Tibial artery (tissue), 4 donors: ENCODE measurements at regions not wholly inside any gene's neighbourhood (a gene's known extent, or its start where the extent isn't known, plus 50 kb on each side); places are given as distances from the start of the nearest gene placed in this dataset.
A peak's percentile ranks its signal among the peaks of the same experiment; 100 is the strongest.

ENCODE experiments used
- DNase-seq, 2 donors: peaks; one replicate each; pipeline ENCODE4 v3.0.0-alpha.2; 2019
- H3K27ac ChIP-seq, 2 donors: fragments of 200-600 bp; sonication (generic) in 1 of 2; 1 replicate in 1 of 2; 2 replicates in 1 of 2; pipeline ENCODE4 v1.5.1; 2018 to 2019; ENCODE audit warnings: mild to moderate bottlenecking in 1 of 2
- H3K27me3 ChIP-seq, 2 donors: fragments of 200-600 bp; sonication (generic) in 1 of 2; one replicate each; pipeline versions ENCODE4 v1.5.1 to v1.6.0; 2016 to 2019
- H3K36me3 ChIP-seq, 3 donors: fragments of 200-600 bp; sonication (generic) in 2 of 3; one replicate each; pipeline ENCODE4 v1.5.1; 2016 to 2019; ENCODE audit warnings: mild to moderate bottlenecking in 2 of 3
- H3K4me1 ChIP-seq, 4 donors: fragments of 200-600 bp; sonication (generic) in 2 of 4; 1 replicate in 3 of 4; 2 replicates in 1 of 4; pipeline ENCODE4 v1.5.1; 2016 to 2019
- H3K4me3 ChIP-seq, 2 donors: fragments of 200-600 bp; sonication (generic) in 1 of 2; 1 replicate in 1 of 2; 2 replicates in 1 of 2; pipeline ENCODE4 v1.5.1; 2018 to 2019; ENCODE audit warnings: mild to moderate bottlenecking in 2 of 2
- H3K9me3 ChIP-seq, 3 donors: fragments of 200-600 bp; sonication (generic) in 1 of 3; one replicate each; pipeline ENCODE4 v1.5.1; 2016 to 2019
- intact Hi-C: fragments of 100-400 bp; cut with DNase I; formaldehyde crosslinking; loops from one replicate; pipeline ENCODE4 v1.15.0; 2023; ENCODE audit warnings: low total_unique reads
- TF ChIP-seq, protein P1 (sequence below), 2 experiments: fragments of 200-600 bp in 1 of 2; fragments of 450-650 bp in 1 of 2; IDR thresholded peaks; one replicate each; pipeline ENCODE4 v1.5.1; 2017 to 2019; ENCODE audit warnings: antibody characterized with exemption in 2 of 2, mild to moderate bottlenecking in 1 of 2, moderate library complexity in 1 of 2

GRCh38 chr1:182144646-182145030, 83.1 kb upstream of the ZNF648 start:
- TF ChIP-seq, protein P1, sequence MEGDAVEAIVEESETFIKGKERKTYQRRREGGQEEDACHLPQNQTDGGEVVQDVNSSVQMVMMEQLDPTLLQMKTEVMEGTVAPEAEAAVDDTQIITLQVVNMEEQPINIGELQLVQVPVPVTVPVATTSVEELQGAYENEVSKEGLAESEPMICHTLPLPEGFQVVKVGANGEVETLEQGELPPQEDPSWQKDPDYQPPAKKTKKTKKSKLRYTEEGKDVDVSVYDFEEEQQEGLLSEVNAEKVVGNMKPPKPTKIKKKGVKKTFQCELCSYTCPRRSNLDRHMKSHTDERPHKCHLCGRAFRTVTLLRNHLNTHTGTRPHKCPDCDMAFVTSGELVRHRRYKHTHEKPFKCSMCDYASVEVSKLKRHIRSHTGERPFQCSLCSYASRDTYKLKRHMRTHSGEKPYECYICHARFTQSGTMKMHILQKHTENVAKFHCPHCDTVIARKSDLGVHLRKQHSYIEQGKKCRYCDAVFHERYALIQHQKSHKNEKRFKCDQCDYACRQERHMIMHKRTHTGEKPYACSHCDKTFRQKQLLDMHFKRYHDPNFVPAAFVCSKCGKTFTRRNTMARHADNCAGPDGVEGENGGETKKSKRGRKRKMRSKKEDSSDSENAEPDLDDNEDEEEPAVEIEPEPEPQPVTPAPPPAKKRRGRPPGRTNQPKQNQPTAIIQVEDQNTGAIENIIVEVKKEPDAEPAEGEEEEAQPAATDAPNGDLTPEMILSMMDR (IDR thresholded peaks at IDR 0.05), result no peak
- no peak for DNase-seq
- Histone ChIP-seq H3K36me3 (no peaks in the 10 kb centered on the region), H3K27me3 (no peaks in the 10 kb centered on the region), H3K4me1 (peaks cover 7 to 34% (median 24%) of the 10 kb centered on the region in 4 donors), H3K27ac (peak overlapping the region; percentile 88), H3K9me3 (no peaks in the 10 kb centered on the region), H3K4me3 (no peak overlapping the region)
- intact Hi-C loops, result loop anchor here (2.0 to 5.0 kb wide), 2 partner anchors 68 to 248 kb away; no protein-coding TSS in a partner anchor

DNA sequence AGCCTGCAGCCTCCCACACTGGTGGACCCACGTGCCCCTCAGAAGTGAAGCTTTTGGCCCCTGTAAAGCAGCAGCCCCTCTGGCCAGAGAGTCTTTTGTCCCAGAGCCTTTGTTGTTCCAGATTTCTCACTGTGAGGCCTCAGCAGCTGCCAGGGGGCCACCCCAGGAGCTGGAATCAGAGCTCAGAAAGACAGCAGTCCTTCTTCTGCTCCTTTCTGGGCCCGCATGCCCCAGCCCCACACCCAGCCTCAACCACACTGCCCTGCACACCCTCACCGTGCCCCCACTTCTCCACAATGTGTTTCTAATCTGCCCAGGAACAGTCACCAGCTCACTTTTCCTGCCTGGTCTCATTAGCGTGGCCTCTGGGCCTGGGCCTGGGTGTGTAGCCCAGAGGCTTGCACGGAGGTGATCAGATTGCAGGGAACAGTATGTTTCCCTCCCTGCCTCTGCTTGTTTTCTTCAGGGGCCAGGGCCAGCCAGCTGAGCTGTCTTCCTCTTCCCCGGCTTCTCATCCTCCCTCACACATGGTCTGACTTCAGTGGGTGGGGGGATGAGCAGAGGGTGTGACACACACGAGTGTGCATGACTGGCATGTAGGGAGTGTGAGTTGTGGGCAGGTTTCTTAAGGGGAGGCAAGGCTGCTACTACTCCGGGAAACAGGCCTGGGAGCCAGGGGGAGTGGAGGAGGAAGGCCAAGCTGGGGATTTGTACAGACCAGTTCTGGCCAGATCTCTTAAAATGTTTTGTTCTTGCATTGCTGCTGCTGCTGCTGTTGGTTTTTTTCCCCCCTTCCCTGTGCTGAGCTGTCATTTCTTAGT, 82.5 kb upstream of the ZNF648 start:
- TF ChIP-seq, protein P1 (IDR thresholded peaks at IDR 0.05), result no peak
- peak; percentile 94 to 95 for DNase-seq
- no peak overlapping the region for H3K4me3 ChIP-seq
- intact Hi-C loops, result loop anchor here (2.0 to 5.0 kb wide), 2 partner anchors 68 to 249 kb away; no protein-coding TSS in a partner anchor
- peaks cover 7 to 34% (median 24%) of the 10 kb centered on the region in 4 donors for H3K4me1 ChIP-seq
- no peaks in the 10 kb centered on the region for H3K36me3 ChIP-seq
- H3K27ac ChIP-seq, result peak overlapping the region; percentile 88
- no peaks in the 10 kb centered on the region for H3K27me3 ChIP-seq
- no peaks in the 10 kb centered on the region for H3K9me3 ChIP-seq

GRCh38 chr1:182143154-182143657, 81.7 kb upstream of the ZNF648 start:
- Histone ChIP-seq H3K36me3 (no peaks in the 10 kb centered on the region), H3K4me1 (peaks cover 7 to 34% (median 24%) of the 10 kb centered on the region in 4 donors), H3K9me3 (no peaks in the 10 kb centered on the region), H3K27me3 (no peaks in the 10 kb centered on the region), H3K4me3 (no peak overlapping the region), H3K27ac (peak overlapping the region; percentile 88)
- intact Hi-C loops, result loop anchor here (5.0 kb wide), 1 partner anchor 69 kb away; no protein-coding TSS in a partner anchor
- TF ChIP-seq, protein P1 (IDR thresholded peaks at IDR 0.05), result peak; percentile 94 to 97
- peak; percentile 95 to 96 for DNase-seq

DNA sequence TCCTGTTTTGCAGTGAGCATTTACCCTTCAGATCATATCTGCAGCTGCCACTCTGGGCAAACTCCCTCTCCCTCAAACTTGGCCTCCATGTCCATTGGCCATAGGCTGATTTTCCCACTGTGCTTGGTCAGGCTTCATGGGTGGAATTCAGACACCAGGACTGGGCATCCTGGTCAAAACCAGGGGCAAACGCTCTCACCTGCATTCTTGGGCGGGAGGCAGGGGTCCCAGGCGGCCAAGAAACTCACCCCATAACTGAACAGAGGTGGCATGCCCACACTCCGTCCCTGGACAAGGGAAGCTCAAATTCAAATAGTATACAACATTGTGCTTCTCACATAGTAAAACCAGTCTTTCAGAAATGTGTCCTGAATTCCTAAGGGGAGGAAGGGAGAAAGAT, 81.1 kb upstream of the ZNF648 start:
- Histone ChIP-seq H3K4me3 (no peak overlapping the region), H3K36me3 (no peaks in the 10 kb centered on the region), H3K27me3 (no peaks in the 10 kb centered on the region), H3K4me1 (peaks cover 7 to 34% (median 24%) of the 10 kb centered on the region in 4 donors), H3K27ac (peak overlapping the region in 1 of 2 donors; percentile 88), H3K9me3 (no peaks in the 10 kb centered on the region)
- TF ChIP-seq, protein P1 (IDR thresholded peaks at IDR 0.05), result no peak
- no peak for DNase-seq
- intact Hi-C loops, result loop anchor here (5.0 kb wide), 1 partner anchor 70 kb away; no protein-coding TSS in a partner anchor

GRCh38 chr1:182141040-182141439, 79.5 kb upstream of the ZNF648 start:
- Histone ChIP-seq H3K36me3 (no peaks in the 10 kb centered on the region), H3K27me3 (no peaks in the 10 kb centered on the region), H3K27ac (no peak overlapping the region), H3K4me3 (no peak overlapping the region), H3K4me1 (peaks cover 7 to 31% (median 24%) of the 10 kb centered on the region in 4 donors), H3K9me3 (no peaks in the 10 kb centered on the region)
- no peak for DNase-seq
- TF ChIP-seq, protein P1 (IDR thresholded peaks at IDR 0.05), result no peak
- intact Hi-C loops, result loop anchor here (5.0 kb wide), 1 partner anchor 71 kb away; no protein-coding TSS in a partner anchor
